HEK293 (cell line): ENCODE measurements at regions not wholly inside any gene's neighbourhood (a gene's known extent, or its start where the extent isn't known, plus 50 kb on each side); places are given as distances from the start of the nearest gene placed in this dataset.

ENCODE experiments used
- CTCF ChIA-PET: fragments of 350-600 bp; formaldehyde crosslinking; extraction: SDS; loops from one replicate; lab custom pipeline; 2021; ENCODE audit warnings: antibody characterized with exemption; lab: Yijun Ruan, JAX
- POLR2A ChIA-PET: fragments of 300-600 bp; formaldehyde crosslinking; extraction: SDS; loops from one replicate; lab custom pipeline; 2020; ENCODE audit warnings: antibody characterized with exemption, inconsistent platforms; lab: Yijun Ruan, JAX
- H3K27ac ChIP-seq: fragments of 200-500 bp; sonication (Bioruptor generic); 2 replicates; pipeline ENCODE4 v1.5.1; 2014; ENCODE audit warnings: low read depth, low read length, control low read depth, inconsistent platforms; ENCODE audit errors: extremely low read depth
- H3K36me3 ChIP-seq, 2 experiments: fragments of 200-500 bp in 1 of 2; sonication (Bioruptor generic) in 1 of 2; 1 replicate in 1 of 2; 2 replicates in 1 of 2; pipeline ENCODE4 v1.5.1; 2014 to 2017; ENCODE audit warnings: inconsistent platforms in 2 of 2, low read length in 2 of 2; ENCODE audit not compliant: control insufficient read depth in 2 of 2, insufficient read depth in 1 of 2
- H3K4me1 ChIP-seq: fragments of 200-500 bp; sonication (Bioruptor generic); 2 replicates; pipeline ENCODE4 v1.5.1; 2014; ENCODE audit warnings: mild to moderate bottlenecking, low read length, inconsistent platforms; ENCODE audit not compliant: control insufficient read depth, insufficient read depth
- H3K4me3 ChIP-seq: 2 replicates; pipeline ENCODE4 v1.5.1; 2011; ENCODE audit warnings: low read depth, mild to moderate bottlenecking, control low read depth, low read length, moderate library complexity
- H3K9me3 ChIP-seq: fragments of 200-500 bp; sonication (Bioruptor generic); 2 replicates; pipeline ENCODE4 v1.5.1; 2014; ENCODE audit warnings: low read depth, low read length, inconsistent platforms; ENCODE audit not compliant: control insufficient read depth, insufficient read depth
- KLF1 ChIP-seq: fragments of 450-650 bp; formaldehyde crosslinking; IDR thresholded peaks from 2 replicates; pipeline ENCODE4 v1.5.1; 2016; ENCODE audit warnings: missing biosample characterization, missing genetic modification characterization
- MZF1 ChIP-seq: fragments of 450-650 bp; formaldehyde crosslinking; IDR thresholded peaks from 2 replicates; pipeline ENCODE4 v1.5.1; 2017; ENCODE audit warnings: missing biosample characterization, missing genetic modification characterization, borderline replicate concordance
- OSR2 ChIP-seq: fragments of 450-650 bp; formaldehyde crosslinking; IDR thresholded peaks from 2 replicates; pipeline ENCODE4 v1.5.1; 2016; ENCODE audit warnings: missing biosample characterization, missing genetic modification characterization
- ZBTB20 ChIP-seq: fragments of 450-650 bp; formaldehyde crosslinking; IDR thresholded peaks from 2 replicates; pipeline ENCODE4 v1.5.1; 2016; ENCODE audit warnings: missing biosample characterization, missing genetic modification characterization
- ZBTB8A ChIP-seq: fragments of 450-650 bp; formaldehyde crosslinking; IDR thresholded peaks from 2 replicates; pipeline ENCODE4 v1.5.1; 2016; ENCODE audit warnings: missing biosample characterization, missing genetic modification characterization
- ZFP69B ChIP-seq: fragments of 450-650 bp; formaldehyde crosslinking; IDR thresholded peaks from 2 replicates; pipeline ENCODE4 v1.5.1; 2016; ENCODE audit warnings: missing biosample characterization, missing genetic modification characterization
- ZNF132 ChIP-seq: fragments of 450-650 bp; formaldehyde crosslinking; IDR thresholded peaks from 2 replicates; pipeline ENCODE4 v1.5.1; 2017; ENCODE audit warnings: missing biosample characterization, missing genetic modification characterization, borderline replicate concordance
- ZNF155 ChIP-seq: fragments of 450-650 bp; formaldehyde crosslinking; IDR thresholded peaks from 2 replicates; pipeline ENCODE4 v1.5.1; 2016; ENCODE audit warnings: missing biosample characterization, missing genetic modification characterization
- ZNF23 ChIP-seq: fragments of 450-650 bp; formaldehyde crosslinking; IDR thresholded peaks from 2 replicates; pipeline ENCODE4 v1.5.1; 2016; ENCODE audit warnings: missing biosample characterization, missing genetic modification characterization, borderline replicate concordance
- ZNF335 ChIP-seq: fragments of 450-650 bp; formaldehyde crosslinking; conservative IDR thresholded peaks from 2 replicates; pipeline ENCODE4 v1.5.1; 2016; ENCODE audit warnings: missing biosample characterization, missing genetic modification characterization
- ZNF404 ChIP-seq: fragments of 450-650 bp; formaldehyde crosslinking; IDR thresholded peaks from 2 replicates; pipeline ENCODE4 v1.5.1; 2017; ENCODE audit warnings: missing biosample characterization, missing genetic modification characterization
- ZNF423 ChIP-seq: fragments of 450-650 bp; formaldehyde crosslinking; IDR thresholded peaks from 2 replicates; pipeline ENCODE4 v1.5.1; 2016; ENCODE audit warnings: missing biosample characterization, missing genetic modification characterization
- ZNF549 ChIP-seq: fragments of 450-650 bp; IDR thresholded peaks from 2 replicates; pipeline ENCODE4 v1.5.1; 2018; ENCODE audit warnings: missing biosample characterization, missing genetic modification characterization, mild to moderate bottlenecking, inconsistent platforms, moderate library complexity
- ZNF561 ChIP-seq: fragments of 450-650 bp; IDR thresholded peaks from 2 replicates; pipeline ENCODE4 v1.5.1; 2018; ENCODE audit warnings: missing biosample characterization, missing genetic modification characterization, borderline replicate concordance
- ZNF571 ChIP-seq: fragments of 450-650 bp; formaldehyde crosslinking; IDR thresholded peaks from 2 replicates; pipeline ENCODE4 v1.5.0; 2017; ENCODE audit warnings: missing biosample characterization, missing genetic modification characterization
- ZNF596 ChIP-seq: fragments of 450-650 bp; IDR thresholded peaks from 2 replicates; pipeline ENCODE4 v1.5.0; 2018; ENCODE audit warnings: missing biosample characterization, mild to moderate bottlenecking, missing genetic modification characterization, moderate library complexity
- ZNF600 ChIP-seq: fragments of 450-650 bp; formaldehyde crosslinking; IDR thresholded peaks from 2 replicates; pipeline ENCODE4 v1.5.1; 2016; ENCODE audit warnings: missing biosample characterization, missing genetic modification characterization
- ZNF624 ChIP-seq: fragments of 450-650 bp; formaldehyde crosslinking; IDR thresholded peaks from 2 replicates; pipeline ENCODE4 v1.5.1; 2017; ENCODE audit warnings: missing biosample characterization, missing genetic modification characterization
- ZNF654 ChIP-seq: fragments of 450-650 bp; formaldehyde crosslinking; IDR thresholded peaks from 2 replicates; pipeline ENCODE4 v1.5.1; 2016; ENCODE audit warnings: low read depth, missing biosample characterization, missing genetic modification characterization
- ZSCAN30 ChIP-seq: fragments of 450-650 bp; IDR thresholded peaks from 2 replicates; pipeline ENCODE4 v1.5.1; 2018; ENCODE audit warnings: missing biosample characterization, mild to moderate bottlenecking, missing genetic modification characterization, moderate library complexity
- TF ChIP-seq, protein P1 (sequence below): fragments of 450-650 bp; formaldehyde crosslinking; IDR thresholded peaks from 2 replicates; pipeline ENCODE4 v1.5.1; 2016; ENCODE audit warnings: missing biosample characterization, missing genetic modification characterization
- TF ChIP-seq, protein P2 (sequence below): fragments of 450-650 bp; IDR thresholded peaks from 2 replicates; pipeline ENCODE4 v1.5.1; 2018; ENCODE audit warnings: missing biosample characterization, mild to moderate bottlenecking, missing genetic modification characterization
- TF ChIP-seq, protein P3 (sequence below): fragments of 450-650 bp; formaldehyde crosslinking; conservative IDR thresholded peaks from 2 replicates; pipeline ENCODE4 v1.5.1; 2016; ENCODE audit warnings: low read depth, missing biosample characterization, missing genetic modification characterization
- TF ChIP-seq, protein P4 (sequence below): fragments of 450-650 bp; formaldehyde crosslinking; IDR thresholded peaks from 2 replicates; pipeline ENCODE4 v1.5.1; 2016; ENCODE audit warnings: missing biosample characterization, missing genetic modification characterization
- TF ChIP-seq, protein P5 (sequence below): fragments of 450-650 bp; formaldehyde crosslinking; IDR thresholded peaks from 2 replicates; pipeline ENCODE4 v1.5.1; 2016; ENCODE audit warnings: missing biosample characterization, missing genetic modification characterization

DNA sequence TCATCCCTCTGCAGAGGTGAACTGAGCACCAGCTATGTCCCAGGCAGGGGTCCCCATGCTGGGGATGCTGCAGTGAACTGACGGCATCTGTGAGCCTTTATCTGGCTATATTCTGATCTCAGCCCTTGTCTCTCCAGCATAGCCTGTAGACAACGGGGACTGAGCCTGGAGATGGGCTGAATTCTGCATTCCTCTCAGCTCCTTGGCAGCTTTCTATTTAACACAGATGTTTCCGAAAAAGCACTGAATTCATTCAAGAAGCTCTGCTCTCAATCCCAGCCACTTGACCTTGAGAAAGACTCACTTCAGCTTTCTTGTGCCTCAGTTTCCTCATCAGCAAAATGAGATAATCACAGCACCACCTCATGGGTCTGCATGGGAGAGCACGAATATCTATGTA is 204.4 kb upstream of the PMEPA1 start:
- ChIA-PET POLR2A (no interaction called here), CTCF (no interaction called here)
- Histone ChIP-seq H3K9me3 (no peaks in the 10 kb centered on the region), H3K36me3 (no peaks in the 10 kb centered on the region), H3K4me1 (no peaks in the 10 kb centered on the region), H3K4me3 (no peak overlapping the region), H3K27ac (no peak overlapping the region)
- TF ChIP-seq ZNF155, result no peak
- TF ChIP-seq ZNF23 (tag by site-specific recombination), result no peak
- TF ChIP-seq ZNF600 (tag by site-specific recombination), result no peak
- no peak for TF ChIP-seq KLF1 (tag by site-specific recombination)
- no peak for TF ChIP-seq ZNF549
- no peak for TF ChIP-seq ZNF624 (tag by site-specific recombination)
- TF ChIP-seq, protein P1, sequence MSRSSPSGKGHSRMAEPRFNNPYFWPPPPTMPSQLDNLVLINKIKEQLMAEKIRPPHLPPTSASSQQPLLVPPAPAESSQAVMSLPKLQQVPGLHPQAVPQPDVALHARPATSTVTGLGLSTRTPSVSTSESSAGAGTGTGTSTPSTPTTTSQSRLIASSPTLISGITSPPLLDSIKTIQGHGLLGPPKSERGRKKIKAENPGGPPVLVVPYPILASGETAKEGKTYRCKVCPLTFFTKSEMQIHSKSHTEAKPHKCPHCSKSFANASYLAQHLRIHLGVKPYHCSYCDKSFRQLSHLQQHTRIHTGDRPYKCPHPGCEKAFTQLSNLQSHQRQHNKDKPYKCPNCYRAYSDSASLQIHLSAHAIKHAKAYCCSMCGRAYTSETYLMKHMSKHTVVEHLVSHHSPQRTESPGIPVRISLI (tag by site-specific recombination), result no peak
- TF ChIP-seq ZNF561 (tag by site-specific recombination), result no peak
- TF ChIP-seq ZNF335, result no peak
- TF ChIP-seq ZNF654 (tag by site-specific recombination), result no peak
- no peak for TF ChIP-seq ZBTB20 (tag by site-specific recombination)
- no peak for TF ChIP-seq ZNF423
- TF ChIP-seq ZNF404 (tag by site-specific recombination), result no peak
- TF ChIP-seq, protein P2, sequence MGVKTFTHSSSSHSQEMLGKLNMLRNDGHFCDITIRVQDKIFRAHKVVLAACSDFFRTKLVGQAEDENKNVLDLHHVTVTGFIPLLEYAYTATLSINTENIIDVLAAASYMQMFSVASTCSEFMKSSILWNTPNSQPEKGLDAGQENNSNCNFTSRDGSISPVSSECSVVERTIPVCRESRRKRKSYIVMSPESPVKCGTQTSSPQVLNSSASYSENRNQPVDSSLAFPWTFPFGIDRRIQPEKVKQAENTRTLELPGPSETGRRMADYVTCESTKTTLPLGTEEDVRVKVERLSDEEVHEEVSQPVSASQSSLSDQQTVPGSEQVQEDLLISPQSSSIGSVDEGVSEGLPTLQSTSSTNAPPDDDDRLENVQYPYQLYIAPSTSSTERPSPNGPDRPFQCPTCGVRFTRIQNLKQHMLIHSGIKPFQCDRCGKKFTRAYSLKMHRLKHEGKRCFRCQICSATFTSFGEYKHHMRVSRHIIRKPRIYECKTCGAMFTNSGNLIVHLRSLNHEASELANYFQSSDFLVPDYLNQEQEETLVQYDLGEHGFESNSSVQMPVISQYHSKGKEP (tag by site-specific recombination), result no peak
- TF ChIP-seq ZFP69B (tag by site-specific recombination), result no peak
- no peak for TF ChIP-seq ZBTB8A (tag by site-specific recombination)
- no peak for TF ChIP-seq ZSCAN30 (tag by site-specific recombination)
- no peak for TF ChIP-seq MZF1 (tag by site-specific recombination)

DNA sequence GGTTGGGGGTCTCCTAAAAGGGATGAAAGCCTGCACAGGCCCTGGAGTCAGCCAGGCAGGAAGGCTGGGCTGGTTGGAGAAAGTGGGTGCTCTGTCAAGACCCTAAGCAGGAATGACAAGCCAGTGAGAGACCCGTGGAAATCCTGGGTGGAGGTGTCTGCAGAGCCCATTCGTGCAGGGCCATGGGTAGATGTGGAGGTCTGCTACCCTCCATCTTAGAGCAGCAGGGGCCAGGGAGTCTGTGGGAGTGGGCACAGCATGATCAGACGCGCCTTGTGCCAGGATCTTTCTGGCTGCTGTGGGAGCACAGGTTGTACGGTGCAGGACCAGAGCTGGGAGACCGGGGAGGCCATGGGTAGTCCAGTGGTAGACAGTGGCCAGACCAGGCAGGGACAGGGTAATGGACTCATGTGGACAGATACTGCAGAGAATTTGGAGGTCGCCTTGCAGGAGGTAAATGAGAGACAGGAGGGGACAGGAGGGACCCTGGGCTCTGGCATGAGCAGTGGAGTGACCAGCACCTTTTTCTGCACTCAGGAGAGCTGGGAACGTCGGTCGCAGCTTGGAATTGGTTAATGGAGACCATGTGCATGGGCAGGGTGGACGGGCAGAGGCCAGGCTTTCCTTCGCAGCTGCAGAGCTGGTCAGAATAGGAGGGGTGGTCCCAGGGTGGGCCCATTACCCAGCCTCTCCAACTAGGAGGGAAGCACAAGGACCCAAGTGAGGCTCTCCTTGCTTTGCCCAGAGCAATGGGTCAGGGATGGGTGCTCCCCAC is 203.5 kb upstream of the PMEPA1 start:
- H3K9me3 ChIP-seq, result no peaks in the 10 kb centered on the region
- CTCF ChIA-PET, result no interaction called here
- H3K4me1 ChIP-seq, result no peaks in the 10 kb centered on the region
- H3K4me3 ChIP-seq, result no peak overlapping the region
- POLR2A ChIA-PET, result no interaction called here
- no peak overlapping the region for H3K27ac ChIP-seq
- H3K36me3 ChIP-seq, result no peaks in the 10 kb centered on the region
- TF ChIP-seq, protein P3, sequence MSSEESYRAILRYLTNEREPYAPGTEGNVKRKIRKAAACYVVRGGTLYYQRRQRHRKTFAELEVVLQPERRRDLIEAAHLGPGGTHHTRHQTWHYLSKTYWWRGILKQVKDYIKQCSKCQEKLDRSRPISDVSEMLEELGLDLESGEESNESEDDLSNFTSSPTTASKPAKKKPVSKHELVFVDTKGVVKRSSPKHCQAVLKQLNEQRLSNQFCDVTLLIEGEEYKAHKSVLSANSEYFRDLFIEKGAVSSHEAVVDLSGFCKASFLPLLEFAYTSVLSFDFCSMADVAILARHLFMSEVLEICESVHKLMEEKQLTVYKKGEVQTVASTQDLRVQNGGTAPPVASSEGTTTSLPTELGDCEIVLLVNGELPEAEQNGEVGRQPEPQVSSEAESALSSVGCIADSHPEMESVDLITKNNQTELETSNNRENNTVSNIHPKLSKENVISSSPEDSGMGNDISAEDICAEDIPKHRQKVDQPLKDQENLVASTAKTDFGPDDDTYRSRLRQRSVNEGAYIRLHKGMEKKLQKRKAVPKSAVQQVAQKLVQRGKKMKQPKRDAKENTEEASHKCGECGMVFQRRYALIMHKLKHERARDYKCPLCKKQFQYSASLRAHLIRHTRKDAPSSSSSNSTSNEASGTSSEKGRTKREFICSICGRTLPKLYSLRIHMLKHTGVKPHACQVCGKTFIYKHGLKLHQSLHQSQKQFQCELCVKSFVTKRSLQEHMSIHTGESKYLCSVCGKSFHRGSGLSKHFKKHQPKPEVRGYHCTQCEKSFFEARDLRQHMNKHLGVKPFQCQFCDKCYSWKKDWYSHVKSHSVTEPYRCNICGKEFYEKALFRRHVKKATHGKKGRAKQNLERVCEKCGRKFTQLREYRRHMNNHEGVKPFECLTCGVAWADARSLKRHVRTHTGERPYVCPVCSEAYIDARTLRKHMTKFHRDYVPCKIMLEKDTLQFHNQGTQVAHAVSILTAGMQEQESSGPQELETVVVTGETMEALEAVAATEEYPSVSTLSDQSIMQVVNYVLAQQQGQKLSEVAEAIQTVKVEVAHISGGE (tag by site-specific recombination), result no peak
- no peak for TF ChIP-seq ZFP69B (tag by site-specific recombination)
- TF ChIP-seq, protein P4, sequence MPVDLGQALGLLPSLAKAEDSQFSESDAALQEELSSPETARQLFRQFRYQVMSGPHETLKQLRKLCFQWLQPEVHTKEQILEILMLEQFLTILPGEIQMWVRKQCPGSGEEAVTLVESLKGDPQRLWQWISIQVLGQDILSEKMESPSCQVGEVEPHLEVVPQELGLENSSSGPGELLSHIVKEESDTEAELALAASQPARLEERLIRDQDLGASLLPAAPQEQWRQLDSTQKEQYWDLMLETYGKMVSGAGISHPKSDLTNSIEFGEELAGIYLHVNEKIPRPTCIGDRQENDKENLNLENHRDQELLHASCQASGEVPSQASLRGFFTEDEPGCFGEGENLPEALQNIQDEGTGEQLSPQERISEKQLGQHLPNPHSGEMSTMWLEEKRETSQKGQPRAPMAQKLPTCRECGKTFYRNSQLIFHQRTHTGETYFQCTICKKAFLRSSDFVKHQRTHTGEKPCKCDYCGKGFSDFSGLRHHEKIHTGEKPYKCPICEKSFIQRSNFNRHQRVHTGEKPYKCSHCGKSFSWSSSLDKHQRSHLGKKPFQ (tag by site-specific recombination), result no peak
- TF ChIP-seq ZNF571 (tag by site-specific recombination), result no peak
- no peak for TF ChIP-seq ZNF132 (tag by site-specific recombination)
- TF ChIP-seq OSR2, result no peak
- TF ChIP-seq, protein P5, sequence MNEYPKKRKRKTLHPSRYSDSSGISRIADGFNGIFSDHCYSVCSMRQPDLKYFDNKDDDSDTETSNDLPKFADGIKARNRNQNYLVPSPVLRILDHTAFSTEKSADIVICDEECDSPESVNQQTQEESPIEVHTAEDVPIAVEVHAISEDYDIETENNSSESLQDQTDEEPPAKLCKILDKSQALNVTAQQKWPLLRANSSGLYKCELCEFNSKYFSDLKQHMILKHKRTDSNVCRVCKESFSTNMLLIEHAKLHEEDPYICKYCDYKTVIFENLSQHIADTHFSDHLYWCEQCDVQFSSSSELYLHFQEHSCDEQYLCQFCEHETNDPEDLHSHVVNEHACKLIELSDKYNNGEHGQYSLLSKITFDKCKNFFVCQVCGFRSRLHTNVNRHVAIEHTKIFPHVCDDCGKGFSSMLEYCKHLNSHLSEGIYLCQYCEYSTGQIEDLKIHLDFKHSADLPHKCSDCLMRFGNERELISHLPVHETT (tag by site-specific recombination), result no peak
- TF ChIP-seq ZNF23 (tag by site-specific recombination), result no peak
- TF ChIP-seq ZNF596 (tag by site-specific recombination), result no peak
